ENCODE measurements at regions not wholly inside any gene's neighbourhood (a gene's known extent, or its start where the extent isn't known, plus 50 kb on each side); places are given as distances from the start of the nearest gene placed in this dataset.

- no peaks in the 10 kb centered on the region for H3K9me2 ChIP-seq (ENCODE audit: low read depth, low read length)
- H3K4me2 ChIP-seq (ENCODE audit: low read length) = no peak overlapping the region
- H2AFZ ChIP-seq (ENCODE audit: low read length) = no peak overlapping the region
- H3K79me2 ChIP-seq (ENCODE audit: insufficient read depth, low read length) = no peaks in the 10 kb centered on the region
- H3K4me3 ChIP-seq (ENCODE audit: low read depth, low read length, poor library complexity, severe bottlenecking) = no peak overlapping the region
- H3K27ac ChIP-seq (ENCODE audit: low read depth, low read length, poor library complexity, severe bottlenecking) = no peak overlapping the region
- no peaks in the 10 kb centered on the region for H3K4me1 ChIP-seq (ENCODE audit: insufficient read depth, low read length, severe bottlenecking)
- H3K9ac ChIP-seq (ENCODE audit: low read length) = no peak overlapping the region
- no peaks in the 10 kb centered on the region for H3K36me3 ChIP-seq (ENCODE audit: insufficient read depth, low read length)
- no peaks in the 10 kb centered on the region for H4K20me1 ChIP-seq (ENCODE audit: insufficient read depth, low read length)
- H3F3A ChIP-seq (ENCODE audit: insufficient read depth, low read length) = no peaks in the 10 kb centered on the region
- TF ChIP-seq, protein P1, sequence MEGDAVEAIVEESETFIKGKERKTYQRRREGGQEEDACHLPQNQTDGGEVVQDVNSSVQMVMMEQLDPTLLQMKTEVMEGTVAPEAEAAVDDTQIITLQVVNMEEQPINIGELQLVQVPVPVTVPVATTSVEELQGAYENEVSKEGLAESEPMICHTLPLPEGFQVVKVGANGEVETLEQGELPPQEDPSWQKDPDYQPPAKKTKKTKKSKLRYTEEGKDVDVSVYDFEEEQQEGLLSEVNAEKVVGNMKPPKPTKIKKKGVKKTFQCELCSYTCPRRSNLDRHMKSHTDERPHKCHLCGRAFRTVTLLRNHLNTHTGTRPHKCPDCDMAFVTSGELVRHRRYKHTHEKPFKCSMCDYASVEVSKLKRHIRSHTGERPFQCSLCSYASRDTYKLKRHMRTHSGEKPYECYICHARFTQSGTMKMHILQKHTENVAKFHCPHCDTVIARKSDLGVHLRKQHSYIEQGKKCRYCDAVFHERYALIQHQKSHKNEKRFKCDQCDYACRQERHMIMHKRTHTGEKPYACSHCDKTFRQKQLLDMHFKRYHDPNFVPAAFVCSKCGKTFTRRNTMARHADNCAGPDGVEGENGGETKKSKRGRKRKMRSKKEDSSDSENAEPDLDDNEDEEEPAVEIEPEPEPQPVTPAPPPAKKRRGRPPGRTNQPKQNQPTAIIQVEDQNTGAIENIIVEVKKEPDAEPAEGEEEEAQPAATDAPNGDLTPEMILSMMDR (IDR thresholded peaks at IDR 0.05; ENCODE audit: low read length) = no peak
- TF ChIP-seq EZH2 (IDR thresholded peaks at IDR 0.05; ENCODE audit: borderline replicate concordance, low read length) = no peak
- no peaks in the 10 kb centered on the region for H3K9me3 ChIP-seq (ENCODE audit: low read length)
- no peaks in the 10 kb centered on the region for H3K27me3 ChIP-seq (ENCODE audit: insufficient read depth, low read length)
Observed at GRCh38 chr3:132174500-132174899, 139.7 kb upstream of the CPNE4 start.

DNA sequence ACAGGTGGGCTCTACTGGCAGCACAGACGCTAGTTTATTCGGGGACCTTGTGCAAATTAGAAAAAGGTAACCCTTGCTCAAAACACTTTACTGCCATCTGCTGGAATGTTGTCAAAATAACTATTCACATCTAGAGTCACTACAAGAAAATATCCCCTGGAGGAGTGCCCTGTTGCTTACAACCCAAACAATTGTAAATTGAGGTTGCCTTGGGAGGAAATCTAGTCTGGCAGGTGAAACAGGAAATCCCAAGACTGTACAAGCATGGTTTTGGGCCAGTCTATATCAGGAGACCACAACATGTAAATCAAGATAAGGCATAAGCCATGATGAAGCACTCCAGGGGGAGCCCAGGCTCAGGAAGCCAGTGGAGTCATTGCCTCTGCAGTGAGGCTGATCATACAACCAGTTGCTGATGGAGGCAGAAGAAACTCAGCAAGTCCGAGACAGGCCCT lies 136.8 kb upstream of the ACP3 start:
- Histone ChIP-seq H3K4me3 (ENCODE audit: low read depth, low read length, poor library complexity, severe bottlenecking) (no peak overlapping the region), H3K79me2 (ENCODE audit: insufficient read depth, low read length) (no peaks in the 10 kb centered on the region), H2AFZ (ENCODE audit: low read length) (no peak overlapping the region), H3K4me1 (ENCODE audit: insufficient read depth, low read length, severe bottlenecking) (no peaks in the 10 kb centered on the region), H3K9ac (ENCODE audit: low read length) (no peak overlapping the region), H4K20me1 (ENCODE audit: insufficient read depth, low read length) (no peaks in the 10 kb centered on the region), H3F3A (ENCODE audit: insufficient read depth, low read length) (no peaks in the 10 kb centered on the region), H3K4me2 (ENCODE audit: low read length) (no peak overlapping the region), H3K36me3 (ENCODE audit: insufficient read depth, low read length) (no peaks in the 10 kb centered on the region), H3K9me3 (ENCODE audit: low read length) (no peaks in the 10 kb centered on the region), H3K27ac (ENCODE audit: low read depth, low read length, poor library complexity, severe bottlenecking) (no peak overlapping the region), H3K9me2 (ENCODE audit: low read depth, low read length) (no peaks in the 10 kb centered on the region), H3K27me3 (ENCODE audit: insufficient read depth, low read length) (0 out of 2 replicates have a peak, but pooled peaks cover 2% of the 10 kb centered on the region)
- TF ChIP-seq EZH2 (IDR thresholded peaks at IDR 0.05; ENCODE audit: borderline replicate concordance, low read length) = no peak
- TF ChIP-seq, protein P1 (IDR thresholded peaks at IDR 0.05; ENCODE audit: low read length) = peak; percentile 65; the same call in 1 of the 2 replicates

GRCh38 chr3:132183811-132184210 lies 133.4 kb upstream of the ACP3 start:
- Histone ChIP-seq H3F3A (ENCODE audit: insufficient read depth, low read length) (no peaks in the 10 kb centered on the region), H3K9ac (ENCODE audit: low read length) (no peak overlapping the region), H3K36me3 (ENCODE audit: insufficient read depth, low read length) (no peaks in the 10 kb centered on the region), H2AFZ (ENCODE audit: low read length) (no peak overlapping the region), H3K9me3 (ENCODE audit: low read length) (no peaks in the 10 kb centered on the region), H3K79me2 (ENCODE audit: insufficient read depth, low read length) (no peaks in the 10 kb centered on the region), H3K4me3 (ENCODE audit: low read depth, low read length, poor library complexity, severe bottlenecking) (no peak overlapping the region), H3K4me1 (ENCODE audit: insufficient read depth, low read length, severe bottlenecking) (no peaks in the 10 kb centered on the region), H3K27me3 (ENCODE audit: insufficient read depth, low read length) (0 out of 2 replicates have a peak, but pooled peaks cover 2% of the 10 kb centered on the region), H3K27ac (ENCODE audit: low read depth, low read length, poor library complexity, severe bottlenecking) (no peak overlapping the region), H4K20me1 (ENCODE audit: insufficient read depth, low read length) (no peaks in the 10 kb centered on the region), H3K9me2 (ENCODE audit: low read depth, low read length) (no peaks in the 10 kb centered on the region), H3K4me2 (ENCODE audit: low read length) (no peak overlapping the region)
- TF ChIP-seq, protein P1 (IDR thresholded peaks at IDR 0.05; ENCODE audit: low read length) = no peak
- TF ChIP-seq EZH2 (IDR thresholded peaks at IDR 0.05; ENCODE audit: borderline replicate concordance, low read length) = no peak
